Stimulated activated naive CD8-positive, alpha-beta T cell treated with anti-CD3 and anti-CD28 coated beads, Interleukin-15, Interleukin-2, amounts not matched to agents 100 U/mL and 50 U/mL, for 24 hours (primary cell): ENCODE measurements at regions not wholly inside any gene's neighbourhood (a gene's known extent, or its start where the extent isn't known, plus 50 kb on each side); places are given as distances from the start of the nearest gene placed in this dataset.
"Not testable (repeated sequence)": the region's sequence is repeated elsewhere in the genome, so short reads cannot be mapped to it uniquely, and the experiment has no call there.

Experiments
- ATAC-seq: fragments of 150-1000 bp; cut with Tn5 transposase; one replicate; pipeline ENCODE4 v1.10.0; 2021
- DNase-seq: peaks from one replicate; pipeline ENCODE4 v3.0.0; 2021

GRCh38 chr12:58009405-58010195 is 68.2 kb downstream of the ATP23 start:
- no peak for ATAC-seq
- DNase-seq = no peak

- ATAC-seq = no peak
- DNase-seq = no peak
Measured at GRCh38 chr12:58011676-58012075, 70.3 kb downstream of the ATP23 start.

- ATAC-seq = not testable (repeated sequence)
Measured at GRCh38 chr12:58022379-58023020, 81.1 kb downstream of the ATP23 start.

GRCh38 chr12:58025431-58025830 is 84.1 kb downstream of the ATP23 start:
- ATAC-seq = no peak
- DNase-seq = no peak

More at GRCh38 chr12:58022379-58023020, 81.1 kb downstream of the ATP23 start:
- DNase-seq = not testable (repeated sequence)

- no peak for DNase-seq
- ATAC-seq = no peak
Measured at GRCh38 chr12:58026426-58026825, 85.1 kb downstream of the ATP23 start.

GRCh38 chr12:58026897-58027891 is 85.8 kb downstream of the ATP23 start:
- DNase-seq (no peak), ATAC-seq (no peak)

GRCh38 chr12:58028294-58028693 is 86.9 kb downstream of the ATP23 start:
- no peak for DNase-seq
- ATAC-seq = no peak

GRCh38 chr12:58029260-58029659 is 87.9 kb downstream of the ATP23 start:
- DNase-seq (no peak), ATAC-seq (no peak)

- ATAC-seq (peak; percentile 19), DNase-seq (no peak)
Measured at GRCh38 chr12:58030566-58031279, 89.4 kb downstream of the ATP23 start.

- no peak for DNase-seq
- no peak for ATAC-seq
Measured at GRCh38 chr12:58032156-58032555, 90.8 kb downstream of the ATP23 start.

- ATAC-seq (no peak), DNase-seq (no peak)
Measured at GRCh38 chr12:58033831-58034230, 92.5 kb downstream of the ATP23 start.

GRCh38 chr12:58034311-58034710 is 92.9 kb downstream of the ATP23 start:
- DNase-seq (no peak), ATAC-seq (no peak)

- ATAC-seq (no peak), DNase-seq (no peak)
Measured at GRCh38 chr12:58034712-58035111, 93.3 kb downstream of the ATP23 start.

- DNase-seq (no peak), ATAC-seq (no peak)
Measured at GRCh38 chr12:58041441-58041840, 100.1 kb downstream of the ATP23 start.

- no peak for ATAC-seq
- DNase-seq = no peak
Measured at GRCh38 chr12:58044966-58045365, 103.6 kb downstream of the ATP23 start.

GRCh38 chr12:58046271-58046670 is 104.9 kb downstream of the ATP23 start:
- ATAC-seq = no peak
- no peak for DNase-seq

GRCh38 chr12:58051378-58051777 is 110.0 kb downstream of the ATP23 start:
- ATAC-seq = no peak
- DNase-seq = no peak

GRCh38 chr12:58064666-58065065 is 123.3 kb downstream of the ATP23 start:
- ATAC-seq (no peak), DNase-seq (no peak)

GRCh38 chr12:58066296-58066695 is 124.9 kb downstream of the ATP23 start:
- DNase-seq (no peak), ATAC-seq (no peak)

GRCh38 chr12:58067610-58068387 is 126.4 kb downstream of the ATP23 start:
- DNase-seq (no peak), ATAC-seq (no peak)

GRCh38 chr12:58068706-58069105 is 127.3 kb downstream of the ATP23 start:
- no peak for DNase-seq
- ATAC-seq = no peak
